ENCODE measurements at regions not wholly inside any gene's neighbourhood (a gene's known extent, or its start where the extent isn't known, plus 50 kb on each side); places are given as distances from the start of the nearest gene placed in this dataset.
A peak's percentile ranks its signal among the peaks of the same experiment; 100 is the strongest.

DNA sequence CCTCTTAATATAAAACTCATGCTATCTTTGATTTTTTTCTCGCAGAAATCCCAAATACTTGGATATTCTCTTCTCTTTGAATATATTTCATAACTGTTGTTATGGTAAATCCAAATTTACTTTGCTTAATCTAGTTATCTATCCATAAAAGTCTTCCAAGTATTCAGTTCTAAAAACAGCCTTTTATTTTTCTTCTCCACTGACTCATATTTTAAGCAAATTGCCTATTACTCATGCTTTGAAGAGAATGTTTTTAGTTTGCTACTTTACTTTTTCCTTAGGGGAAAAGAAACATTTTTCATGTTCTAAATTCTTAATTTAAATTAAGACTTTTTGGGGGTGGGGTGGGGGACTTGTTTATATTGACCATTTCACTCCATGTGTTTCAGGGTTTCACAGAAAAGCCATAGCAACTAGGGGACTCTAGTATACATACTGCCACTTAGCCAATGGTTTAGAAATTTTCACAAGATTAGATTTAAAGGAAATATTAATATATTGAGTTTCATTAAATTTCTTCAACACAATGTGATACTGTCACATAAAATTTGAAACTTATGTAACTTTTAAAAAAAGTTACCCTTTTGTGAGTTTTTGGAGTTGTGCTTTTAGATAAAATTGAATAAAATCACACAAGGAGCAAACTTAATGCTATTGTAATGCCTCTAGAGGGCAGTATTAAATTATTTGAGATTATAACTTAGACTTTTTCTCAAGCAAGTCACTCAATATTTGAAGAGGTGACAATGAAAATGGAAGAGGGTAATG lies 545.8 kb upstream of the ARRDC3 start:
- ChIA-PET POLR2A (no interaction called here), CTCF (interaction anchor here (0.5 to 1.0 kb wide), 4 partner anchors 34 to 1872 kb away, joined by 3 read pairs; no protein-coding TSS in a partner anchor)
- TF ChIP-seq, protein P1, sequence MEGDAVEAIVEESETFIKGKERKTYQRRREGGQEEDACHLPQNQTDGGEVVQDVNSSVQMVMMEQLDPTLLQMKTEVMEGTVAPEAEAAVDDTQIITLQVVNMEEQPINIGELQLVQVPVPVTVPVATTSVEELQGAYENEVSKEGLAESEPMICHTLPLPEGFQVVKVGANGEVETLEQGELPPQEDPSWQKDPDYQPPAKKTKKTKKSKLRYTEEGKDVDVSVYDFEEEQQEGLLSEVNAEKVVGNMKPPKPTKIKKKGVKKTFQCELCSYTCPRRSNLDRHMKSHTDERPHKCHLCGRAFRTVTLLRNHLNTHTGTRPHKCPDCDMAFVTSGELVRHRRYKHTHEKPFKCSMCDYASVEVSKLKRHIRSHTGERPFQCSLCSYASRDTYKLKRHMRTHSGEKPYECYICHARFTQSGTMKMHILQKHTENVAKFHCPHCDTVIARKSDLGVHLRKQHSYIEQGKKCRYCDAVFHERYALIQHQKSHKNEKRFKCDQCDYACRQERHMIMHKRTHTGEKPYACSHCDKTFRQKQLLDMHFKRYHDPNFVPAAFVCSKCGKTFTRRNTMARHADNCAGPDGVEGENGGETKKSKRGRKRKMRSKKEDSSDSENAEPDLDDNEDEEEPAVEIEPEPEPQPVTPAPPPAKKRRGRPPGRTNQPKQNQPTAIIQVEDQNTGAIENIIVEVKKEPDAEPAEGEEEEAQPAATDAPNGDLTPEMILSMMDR (IDR thresholded peaks at IDR 0.05), result peak; percentile 44
- TF ChIP-seq EZH2 (IDR thresholded peaks at IDR 0.05; ENCODE audit: borderline replicate concordance, insufficient read depth, low read depth, low read length, poor library complexity, severe bottlenecking), result no peak
- H3K4me3 Mint-ChIP-seq, result no peak overlapping the region
- WGBS (ENCODE audit: insufficient coverage), result no CpG with 5 or more reads among the region's 1 CpG
- Histone ChIP-seq H3K4me3 (ENCODE audit: control extremely low read depth in 1 of 5, extremely low read depth in 1 of 5, insufficient read depth in 1 of 5, low read depth in 2 of 5, low read length in 4 of 5) (no peak overlapping the region), H3K9ac (ENCODE audit: low read length) (no peak overlapping the region), H2AFZ (ENCODE audit: insufficient read depth, low read depth, low read length, poor library complexity, severe bottlenecking) (no peak overlapping the region), H3K9me3 (ENCODE audit: control extremely low read depth in 1 of 3, control insufficient read depth in 2 of 3, insufficient read depth in 1 of 3, low read length in 2 of 3) (no peaks in the 10 kb centered on the region), H3K79me2 (ENCODE audit: control insufficient read depth, insufficient read depth, low read length) (no peaks in the 10 kb centered on the region), H3K36me3 (replicated peaks in 1 of 2; ENCODE audit: control extremely low read depth in 1 of 2, control insufficient read depth in 1 of 2, extremely low read depth in 1 of 2, insufficient read depth in 2 of 2, low read length in 1 of 2) (no peaks in the 10 kb centered on the region), H3K4me1 (ENCODE audit: control insufficient read depth in 2 of 2, insufficient read depth in 2 of 2, low read length in 2 of 2) (no peaks in the 10 kb centered on the region), H4K20me1 (ENCODE audit: control insufficient read depth, insufficient read depth, low read length, poor library complexity, severe bottlenecking) (no peaks in the 10 kb centered on the region), H3K27me3 (replicated peaks in 1 of 4; ENCODE audit: control extremely low read depth in 1 of 4, control insufficient read depth in 3 of 4, insufficient read depth in 4 of 4, low read length in 3 of 4) (no peaks in the 10 kb centered on the region), H3K27ac (ENCODE audit: low read length in 2 of 2) (no peak overlapping the region), H3K4me2 (replicated peaks; ENCODE audit: low read depth, low read length, poor library complexity, severe bottlenecking) (no peak overlapping the region)
- ATAC-seq (ENCODE audit: low read depth) (no peak), DNase-seq (no peak)
- H3K27me3 Mint-ChIP-seq, result no peaks in the 10 kb centered on the region
- no peaks in the 10 kb centered on the region for H3K4me1 Mint-ChIP-seq
- intact Hi-C loops (cut with micrococcal nuclease), result no loop called here
- no peaks in the 10 kb centered on the region for H3K9me3 Mint-ChIP-seq (ENCODE audit: insufficient read depth)
- no peak overlapping the region for H3K27ac Mint-ChIP-seq

DNA sequence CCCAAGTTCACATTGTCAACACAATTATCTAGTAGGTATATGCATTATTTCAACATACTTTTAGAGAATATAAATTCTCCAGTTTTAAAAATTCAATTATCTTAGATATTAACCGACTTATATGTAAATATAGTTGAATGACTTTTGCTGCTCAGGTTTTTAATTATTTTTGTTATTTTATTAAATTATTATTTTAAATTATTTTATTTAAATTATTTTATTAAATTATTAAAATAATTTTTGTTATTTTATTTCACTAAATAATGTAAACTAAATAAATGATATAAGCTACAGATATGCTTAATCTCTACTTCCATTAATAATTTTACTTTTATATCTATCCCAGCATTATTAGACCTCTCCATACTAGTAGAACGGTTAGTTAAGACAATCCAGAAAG lies 544.3 kb upstream of the ARRDC3 start:
- no peaks in the 10 kb centered on the region for H3K27me3 ChIP-seq (replicated peaks in 1 of 4; ENCODE audit: control extremely low read depth in 1 of 4, control insufficient read depth in 3 of 4, insufficient read depth in 4 of 4, low read length in 3 of 4)
- H3K27ac ChIP-seq (ENCODE audit: low read length in 2 of 2), result no peak overlapping the region
- no peak overlapping the region for H3K4me3 Mint-ChIP-seq
- ChIA-PET CTCF (no interaction called here), POLR2A (no interaction called here)
- no peaks in the 10 kb centered on the region for H3K9me3 ChIP-seq (ENCODE audit: control extremely low read depth in 1 of 3, control insufficient read depth in 2 of 3, insufficient read depth in 1 of 3, low read length in 2 of 3)
- no peak overlapping the region for H2AFZ ChIP-seq (ENCODE audit: insufficient read depth, low read depth, low read length, poor library complexity, severe bottlenecking)
- H3K4me1 Mint-ChIP-seq, result no peaks in the 10 kb centered on the region
- H3K9ac ChIP-seq (ENCODE audit: low read length), result no peak overlapping the region
- no CpG with 5 or more reads among the region's 2 CpGs for WGBS (ENCODE audit: insufficient coverage)
- no peak overlapping the region for H3K27ac Mint-ChIP-seq
- no peaks in the 10 kb centered on the region for H3K36me3 ChIP-seq (replicated peaks in 1 of 2; ENCODE audit: control extremely low read depth in 1 of 2, control insufficient read depth in 1 of 2, extremely low read depth in 1 of 2, insufficient read depth in 2 of 2, low read length in 1 of 2)
- H3K9me3 Mint-ChIP-seq (ENCODE audit: insufficient read depth), result no peaks in the 10 kb centered on the region
- TF ChIP-seq, protein P1 (IDR thresholded peaks at IDR 0.05), result no peak
- no peak for TF ChIP-seq EZH2 (IDR thresholded peaks at IDR 0.05; ENCODE audit: borderline replicate concordance, insufficient read depth, low read depth, low read length, poor library complexity, severe bottlenecking)
- no peak for DNase-seq
- H3K4me3 ChIP-seq (ENCODE audit: control extremely low read depth in 1 of 5, extremely low read depth in 1 of 5, insufficient read depth in 1 of 5, low read depth in 2 of 5, low read length in 4 of 5), result no peak overlapping the region
- H3K4me1 ChIP-seq (ENCODE audit: control insufficient read depth in 2 of 2, insufficient read depth in 2 of 2, low read length in 2 of 2), result no peaks in the 10 kb centered on the region
- H3K27me3 Mint-ChIP-seq, result no peaks in the 10 kb centered on the region
- no peak for ATAC-seq (ENCODE audit: low read depth)
- intact Hi-C loops (cut with micrococcal nuclease), result no loop called here
- H4K20me1 ChIP-seq (ENCODE audit: control insufficient read depth, insufficient read depth, low read length, poor library complexity, severe bottlenecking), result no peaks in the 10 kb centered on the region
- no peak overlapping the region for H3K4me2 ChIP-seq (replicated peaks; ENCODE audit: low read depth, low read length, poor library complexity, severe bottlenecking)
- H3K79me2 ChIP-seq (ENCODE audit: control insufficient read depth, insufficient read depth, low read length), result no peaks in the 10 kb centered on the region

Data from B cell (primary cell).